H9 (cell line): ENCODE measurements at regions not wholly inside any gene's neighbourhood (a gene's known extent, or its start where the extent isn't known, plus 50 kb on each side); places are given as distances from the start of the nearest gene placed in this dataset.

Experiments
- DNase-seq: peaks from one replicate; pipeline ENCODE4 v3.0.0-alpha.2; 2017
- H2AFZ ChIP-seq: one replicate; pipeline ENCODE4 v1.6.1; 2013; ENCODE audit warnings: mild to moderate bottlenecking, low read length, control low read depth, moderate library complexity
- H2AK5ac ChIP-seq: 2 replicates; pipeline ENCODE4 v1.6.1; 2013; ENCODE audit warnings: low read length, control low read depth, mixed read lengths; ENCODE audit not compliant: insufficient read length
- H2BK120ac ChIP-seq: one replicate; pipeline ENCODE4 v1.6.1; 2013; ENCODE audit warnings: low read depth, mild to moderate bottlenecking, low read length, control low read depth, inconsistent platforms; ENCODE audit not compliant: poor library complexity, severe bottlenecking
- H2BK12ac ChIP-seq: 2 replicates; pipeline ENCODE4 v1.6.1; 2013; ENCODE audit warnings: low read length, control low read depth, mixed read lengths, low read depth; ENCODE audit not compliant: insufficient read length
- H2BK15ac ChIP-seq: 2 replicates; pipeline ENCODE4 v1.6.1; 2013; ENCODE audit warnings: low read depth, low read length, control low read depth
- H2BK20ac ChIP-seq: one replicate; pipeline ENCODE4 v1.6.1; 2013; ENCODE audit warnings: low read depth, mild to moderate bottlenecking, low read length, control low read depth, inconsistent platforms; ENCODE audit not compliant: poor library complexity, severe bottlenecking
- H2BK5ac ChIP-seq: 2 replicates; pipeline ENCODE4 v1.6.1; 2013; ENCODE audit warnings: low read length, control low read depth, mixed read lengths; ENCODE audit not compliant: insufficient read length
- H3K14ac ChIP-seq: 2 replicates; pipeline ENCODE4 v1.6.1; 2013; ENCODE audit warnings: low read length, control low read depth; ENCODE audit not compliant: insufficient read depth
- H3K18ac ChIP-seq: 2 replicates; pipeline ENCODE4 v1.6.1; 2013; ENCODE audit warnings: low read depth, mild to moderate bottlenecking, mixed read lengths, low read length, control low read depth; ENCODE audit not compliant: insufficient read length
- H3K23ac ChIP-seq: 2 replicates; pipeline ENCODE4 v1.6.1; 2013; ENCODE audit warnings: low read length, control low read depth, mixed read lengths, low read depth; ENCODE audit not compliant: insufficient read length
- H3K23me2 ChIP-seq: 2 replicates; pipeline ENCODE4 v1.6.1; 2013; ENCODE audit warnings: low read depth, mild to moderate bottlenecking, mixed read lengths, low read length, control low read depth; ENCODE audit not compliant: insufficient read length, poor library complexity, severe bottlenecking
- H3K27ac ChIP-seq: 2 replicates; pipeline ENCODE4 v1.5.1; 2013; ENCODE audit warnings: low read length, control low read depth, mixed read lengths, low read depth; ENCODE audit not compliant: insufficient read length
- H3K27me3 ChIP-seq: 2 replicates; pipeline ENCODE4 v1.6.1; 2013; ENCODE audit warnings: low read length, control low read depth, inconsistent platforms; ENCODE audit not compliant: insufficient read depth
- H3K4ac ChIP-seq: 2 replicates; pipeline ENCODE4 v1.6.1; 2013; ENCODE audit warnings: low read depth, mild to moderate bottlenecking, control low read depth, inconsistent platforms, low read length, moderate library complexity
- H3K4me1 ChIP-seq: 2 replicates; pipeline ENCODE4 v1.6.1; 2013; ENCODE audit warnings: low read length, control low read depth, inconsistent platforms; ENCODE audit not compliant: insufficient read depth
- H3K4me2 ChIP-seq: 2 replicates; pipeline ENCODE4 v1.6.1; 2013; ENCODE audit warnings: low read length, control low read depth, mixed read lengths; ENCODE audit not compliant: insufficient read length, insufficient read depth
- H3K56ac ChIP-seq: 2 replicates; pipeline ENCODE4 v1.6.1; 2013; ENCODE audit warnings: low read depth, mild to moderate bottlenecking, mixed read lengths, low read length, control low read depth; ENCODE audit not compliant: insufficient read length
- H3K79me1 ChIP-seq: 2 replicates; pipeline ENCODE4 v1.6.1; 2013; ENCODE audit warnings: low read depth, mild to moderate bottlenecking, moderate library complexity, low read length, control low read depth, inconsistent platforms; ENCODE audit not compliant: insufficient read depth, poor library complexity, severe bottlenecking
- H3K79me2 ChIP-seq: 2 replicates; pipeline ENCODE4 v1.6.1; 2013; ENCODE audit warnings: low read length, control low read depth, inconsistent platforms; ENCODE audit not compliant: insufficient read depth
- H3K9ac ChIP-seq: 2 replicates; pipeline ENCODE4 v1.6.1; 2013; ENCODE audit warnings: low read length, control low read depth, mixed read lengths; ENCODE audit not compliant: insufficient read length; ENCODE audit errors: extremely low read depth
- H3K9me3 ChIP-seq: one replicate; pipeline ENCODE4 v1.6.1; 2013; ENCODE audit warnings: low read depth, low read length, inconsistent platforms; ENCODE audit not compliant: control insufficient read depth
- H3T11ph ChIP-seq: one replicate; pipeline ENCODE4 v1.6.1; 2013; ENCODE audit warnings: mild to moderate bottlenecking, low read length, control low read depth, inconsistent platforms
- H4K20me1 ChIP-seq: one replicate; pipeline ENCODE4 v1.6.1; 2013; ENCODE audit not compliant: control insufficient read depth, insufficient read length, insufficient read depth
- H4K5ac ChIP-seq: 2 replicates; pipeline ENCODE4 v1.6.1; 2013; ENCODE audit warnings: low read depth, mild to moderate bottlenecking, mixed read lengths, low read length, control low read depth; ENCODE audit not compliant: insufficient read length
- H4K8ac ChIP-seq: replicated peaks from 2 replicates; pipeline ENCODE4 v1.6.1; 2013; ENCODE audit warnings: low read length, control low read depth, mixed read lengths, low read depth; ENCODE audit not compliant: insufficient read length
- H4K91ac ChIP-seq: 2 replicates; pipeline ENCODE4 v1.6.1; 2013; ENCODE audit warnings: low read depth, mild to moderate bottlenecking, moderate library complexity, mixed read lengths, low read length, control low read depth; ENCODE audit not compliant: insufficient read length
- H3K27ac Mint-ChIP-seq, 3 experiments: 2 replicates in 2 of 3; 3 replicates in 1 of 3; pipeline ENCODE4 v1.8.0; 2020 to 2021; ENCODE audit warnings: mixed read lengths in 3 of 3, mild to moderate bottlenecking in 1 of 3, moderate library complexity in 1 of 3
- H3K27me3 Mint-ChIP-seq: 2 replicates; pipeline ENCODE4 v1.8.0; 2021; ENCODE audit warnings: low read depth, mild to moderate bottlenecking, moderate library complexity, mixed read lengths
- H3K36me3 Mint-ChIP-seq, 3 experiments: 2 replicates in 2 of 3; 3 replicates in 1 of 3; pipeline ENCODE4 v1.8.0; 2020 to 2021; ENCODE audit warnings: low read depth in 3 of 3, mixed read lengths in 3 of 3; ENCODE audit not compliant: insufficient read depth in 1 of 3
- H3K4me1 Mint-ChIP-seq, 2 experiments: 2 replicates each; pipeline ENCODE4 v1.8.0; 2020; ENCODE audit warnings: mixed read lengths in 2 of 2
- H3K4me3 Mint-ChIP-seq, 2 experiments: 2 replicates in 1 of 2; 3 replicates in 1 of 2; pipeline ENCODE4 v1.8.0; 2020 to 2021; ENCODE audit warnings: mild to moderate bottlenecking in 2 of 2, mixed read lengths in 2 of 2, moderate library complexity in 1 of 2
- H3K9me3 Mint-ChIP-seq, 2 experiments: 2 replicates in 1 of 2; 3 replicates in 1 of 2; pipeline ENCODE4 v1.8.0; 2020; ENCODE audit warnings: mild to moderate bottlenecking in 2 of 2, mixed read lengths in 2 of 2, moderate library complexity in 1 of 2
- CTCF ChIP-seq: fragments of 200-600 bp; sonication (generic); conservative IDR thresholded peaks from 3 replicates; pipeline ENCODE4 v1.8.0; 2021; ENCODE audit warnings: antibody characterized with exemption, mild to moderate bottlenecking
- WGBS: extraction: QIAGEN DNeasy Blood & Tissue Kit; methylation state at CpG from one replicate; pipeline ENCODE4 v1.1.7; 2013; ENCODE audit warnings: missing lambda C conversion rate, low lambda C conversion rate, mixed read lengths; ENCODE audit not compliant: insufficient read length; ENCODE audit errors: extremely low coverage; 5-methylcytosine and 5-hydroxymethylcytosine counted together

GRCh38 chr12:115046805-115047204, 362.8 kb upstream of the TBX3 start:
- no peaks in the 10 kb centered on the region for H3K27me3 Mint-ChIP-seq
- Histone ChIP-seq H3K4ac (no peak overlapping the region), H3K23me2 (no peaks in the 10 kb centered on the region), H3K27ac (no peak overlapping the region), H2BK20ac (no peak overlapping the region), H2BK5ac (no peak overlapping the region), H4K5ac (no peak overlapping the region), H3K14ac (no peak overlapping the region), H3K9me3 (no peaks in the 10 kb centered on the region), H3K79me1 (no peaks in the 10 kb centered on the region), H3K9ac (no peak overlapping the region), H3K79me2 (no peaks in the 10 kb centered on the region), H3K23ac (no peak overlapping the region), H4K8ac (no peak overlapping the region), H3T11ph (no peak overlapping the region), H4K91ac (no peak overlapping the region), H3K4me2 (no peak overlapping the region), H4K20me1 (no peaks in the 10 kb centered on the region), H3K56ac (no peak overlapping the region), H3K27me3 (no peaks in the 10 kb centered on the region), H2BK120ac (no peak overlapping the region), H2BK12ac (no peak overlapping the region), H2BK15ac (no peak overlapping the region), H2AK5ac (no peak overlapping the region), H3K18ac (no peak overlapping the region), H3K4me1 (no peaks in the 10 kb centered on the region), H2AFZ (no peak overlapping the region)
- TF ChIP-seq CTCF: no peak
- DNase-seq: no peak
- no peaks in the 10 kb centered on the region for H3K9me3 Mint-ChIP-seq
- H3K4me1 Mint-ChIP-seq: peaks cover 3 to 6% of the 10 kb centered on the region in 2 experiments; a peak in 3 of 4 replicates
- no CpG with 5 or more reads among the region's 1 CpG for WGBS
- no peak overlapping the region for H3K4me3 Mint-ChIP-seq
- H3K27ac Mint-ChIP-seq: no peak overlapping the region
- H3K36me3 Mint-ChIP-seq: no peaks in the 10 kb centered on the region
